ENCODE measurements at regions not wholly inside any gene's neighbourhood (a gene's known extent, or its start where the extent isn't known, plus 50 kb on each side); places are given as distances from the start of the nearest gene placed in this dataset.

DNA sequence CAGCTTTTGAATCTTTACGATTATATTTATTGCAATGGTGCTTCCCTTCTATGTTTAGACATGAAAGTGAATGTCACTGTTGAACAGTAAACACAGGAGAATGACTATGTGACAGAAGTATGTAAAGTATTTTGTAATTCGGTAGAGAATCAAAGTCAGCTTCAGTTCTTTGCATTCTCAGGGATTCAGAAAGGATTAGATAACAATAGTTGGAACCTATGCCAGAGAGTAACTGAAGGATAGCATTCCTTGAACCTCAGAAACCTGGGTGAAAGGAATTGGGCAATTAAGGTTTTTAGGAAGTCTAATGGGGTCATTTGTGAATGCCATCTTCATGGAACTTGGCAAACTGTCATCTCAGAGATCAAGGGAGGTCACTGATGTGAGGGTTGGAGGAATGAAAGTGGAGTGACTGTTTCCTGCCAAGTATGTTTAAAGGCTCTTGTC, 305.3 kb upstream of the DDHD1 start (continued):
- TF ChIP-seq, protein P1, sequence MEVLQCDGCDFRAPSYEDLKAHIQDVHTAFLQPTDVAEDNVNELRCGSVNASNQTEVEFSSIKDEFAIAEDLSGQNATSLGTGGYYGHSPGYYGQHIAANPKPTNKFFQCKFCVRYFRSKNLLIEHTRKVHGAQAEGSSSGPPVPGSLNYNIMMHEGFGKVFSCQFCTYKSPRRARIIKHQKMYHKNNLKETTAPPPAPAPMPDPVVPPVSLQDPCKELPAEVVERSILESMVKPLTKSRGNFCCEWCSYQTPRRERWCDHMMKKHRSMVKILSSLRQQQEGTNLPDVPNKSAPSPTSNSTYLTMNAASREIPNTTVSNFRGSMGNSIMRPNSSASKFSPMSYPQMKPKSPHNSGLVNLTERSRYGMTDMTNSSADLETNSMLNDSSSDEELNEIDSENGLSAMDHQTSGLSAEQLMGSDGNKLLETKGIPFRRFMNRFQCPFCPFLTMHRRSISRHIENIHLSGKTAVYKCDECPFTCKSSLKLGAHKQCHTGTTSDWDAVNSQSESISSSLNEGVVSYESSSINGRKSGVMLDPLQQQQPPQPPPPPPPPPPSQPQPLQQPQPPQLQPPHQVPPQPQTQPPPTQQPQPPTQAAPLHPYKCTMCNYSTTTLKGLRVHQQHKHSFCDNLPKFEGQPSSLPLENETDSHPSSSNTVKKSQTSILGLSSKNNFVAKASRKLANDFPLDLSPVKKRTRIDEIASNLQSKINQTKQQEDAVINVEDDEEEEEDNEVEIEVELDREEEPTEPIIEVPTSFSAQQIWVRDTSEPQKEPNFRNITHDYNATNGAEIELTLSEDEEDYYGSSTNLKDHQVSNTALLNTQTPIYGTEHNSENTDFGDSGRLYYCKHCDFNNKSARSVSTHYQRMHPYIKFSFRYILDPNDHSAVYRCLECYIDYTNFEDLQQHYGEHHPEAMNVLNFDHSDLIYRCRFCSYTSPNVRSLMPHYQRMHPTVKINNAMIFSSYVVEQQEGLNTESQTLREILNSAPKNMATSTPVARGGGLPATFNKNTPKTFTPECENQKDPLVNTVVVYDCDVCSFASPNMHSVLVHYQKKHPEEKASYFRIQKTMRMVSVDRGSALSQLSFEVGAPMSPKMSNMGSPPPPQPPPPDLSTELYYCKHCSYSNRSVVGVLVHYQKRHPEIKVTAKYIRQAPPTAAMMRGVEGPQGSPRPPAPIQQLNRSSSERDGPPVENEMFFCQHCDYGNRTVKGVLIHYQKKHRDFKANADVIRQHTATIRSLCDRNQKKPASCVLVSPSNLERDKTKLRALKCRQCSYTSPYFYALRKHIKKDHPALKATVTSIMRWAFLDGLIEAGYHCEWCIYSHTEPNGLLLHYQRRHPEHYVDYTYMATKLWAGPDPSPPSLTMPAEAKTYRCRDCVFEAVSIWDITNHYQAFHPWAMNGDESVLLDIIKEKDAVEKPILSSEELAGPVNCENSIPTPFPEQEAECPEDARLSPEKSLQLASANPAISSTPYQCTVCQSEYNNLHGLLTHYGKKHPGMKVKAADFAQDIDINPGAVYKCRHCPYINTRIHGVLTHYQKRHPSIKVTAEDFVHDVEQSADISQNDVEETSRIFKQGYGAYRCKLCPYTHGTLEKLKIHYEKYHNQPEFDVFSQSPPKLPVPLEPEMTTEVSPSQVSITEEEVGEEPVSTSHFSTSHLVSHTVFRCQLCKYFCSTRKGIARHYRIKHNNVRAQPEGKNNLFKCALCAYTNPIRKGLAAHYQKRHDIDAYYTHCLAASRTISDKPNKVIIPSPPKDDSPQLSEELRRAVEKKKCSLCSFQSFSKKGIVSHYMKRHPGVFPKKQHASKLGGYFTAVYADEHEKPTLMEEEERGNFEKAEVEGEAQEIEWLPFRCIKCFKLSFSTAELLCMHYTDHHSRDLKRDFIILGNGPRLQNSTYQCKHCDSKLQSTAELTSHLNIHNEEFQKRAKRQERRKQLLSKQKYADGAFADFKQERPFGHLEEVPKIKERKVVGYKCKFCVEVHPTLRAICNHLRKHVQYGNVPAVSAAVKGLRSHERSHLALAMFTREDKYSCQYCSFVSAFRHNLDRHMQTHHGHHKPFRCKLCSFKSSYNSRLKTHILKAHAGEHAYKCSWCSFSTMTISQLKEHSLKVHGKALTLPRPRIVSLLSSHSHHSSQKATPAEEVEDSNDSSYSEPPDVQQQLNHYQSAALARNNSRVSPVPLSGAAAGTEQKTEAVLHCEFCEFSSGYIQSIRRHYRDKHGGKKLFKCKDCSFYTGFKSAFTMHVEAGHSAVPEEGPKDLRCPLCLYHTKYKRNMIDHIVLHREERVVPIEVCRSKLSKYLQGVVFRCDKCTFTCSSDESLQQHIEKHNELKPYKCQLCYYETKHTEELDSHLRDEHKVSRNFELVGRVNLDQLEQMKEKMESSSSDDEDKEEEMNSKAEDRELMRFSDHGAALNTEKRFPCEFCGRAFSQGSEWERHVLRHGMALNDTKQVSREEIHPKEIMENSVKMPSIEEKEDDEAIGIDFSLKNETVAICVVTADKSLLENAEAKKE (CRISPR knock-in tag; IDR thresholded peaks at IDR 0.05): no peak
- no peak for TF ChIP-seq STAT1 (IDR thresholded peaks at IDR 0.05; ENCODE audit: unreplicated experiment)
- TF ChIP-seq, protein P2, sequence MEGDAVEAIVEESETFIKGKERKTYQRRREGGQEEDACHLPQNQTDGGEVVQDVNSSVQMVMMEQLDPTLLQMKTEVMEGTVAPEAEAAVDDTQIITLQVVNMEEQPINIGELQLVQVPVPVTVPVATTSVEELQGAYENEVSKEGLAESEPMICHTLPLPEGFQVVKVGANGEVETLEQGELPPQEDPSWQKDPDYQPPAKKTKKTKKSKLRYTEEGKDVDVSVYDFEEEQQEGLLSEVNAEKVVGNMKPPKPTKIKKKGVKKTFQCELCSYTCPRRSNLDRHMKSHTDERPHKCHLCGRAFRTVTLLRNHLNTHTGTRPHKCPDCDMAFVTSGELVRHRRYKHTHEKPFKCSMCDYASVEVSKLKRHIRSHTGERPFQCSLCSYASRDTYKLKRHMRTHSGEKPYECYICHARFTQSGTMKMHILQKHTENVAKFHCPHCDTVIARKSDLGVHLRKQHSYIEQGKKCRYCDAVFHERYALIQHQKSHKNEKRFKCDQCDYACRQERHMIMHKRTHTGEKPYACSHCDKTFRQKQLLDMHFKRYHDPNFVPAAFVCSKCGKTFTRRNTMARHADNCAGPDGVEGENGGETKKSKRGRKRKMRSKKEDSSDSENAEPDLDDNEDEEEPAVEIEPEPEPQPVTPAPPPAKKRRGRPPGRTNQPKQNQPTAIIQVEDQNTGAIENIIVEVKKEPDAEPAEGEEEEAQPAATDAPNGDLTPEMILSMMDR (conservative IDR thresholded peaks at IDR 0.05; ENCODE audit: low read depth in 2 of 2): no peak

DNA sequence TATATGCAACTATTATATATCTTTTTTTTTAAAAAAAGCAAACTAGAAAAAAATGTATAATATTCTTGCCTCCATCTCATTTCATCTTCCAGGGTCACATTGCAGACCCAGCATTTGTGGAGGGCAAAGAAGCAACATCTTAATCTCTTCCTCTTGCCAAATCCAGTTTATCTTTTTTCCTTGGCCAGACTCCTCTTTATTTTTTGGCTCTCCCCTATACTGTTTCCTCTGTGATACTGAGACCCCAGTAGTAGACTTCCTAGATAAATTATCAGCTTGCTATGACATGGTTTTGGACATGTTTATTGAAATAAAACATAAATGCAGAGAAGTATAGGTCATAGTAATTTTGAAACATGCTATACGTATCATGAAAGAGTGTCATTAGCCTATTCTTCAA, 303.8 kb upstream of the DDHD1 start:
- H3K27ac Mint-ChIP-seq: no peak overlapping the region
- TF ChIP-seq, protein P1 (CRISPR knock-in tag; IDR thresholded peaks at IDR 0.05): no peak
- no peak for TF ChIP-seq JUNB (IDR thresholded peaks at IDR 0.05; ENCODE audit: unreplicated experiment)
- TF ChIP-seq, protein P3, sequence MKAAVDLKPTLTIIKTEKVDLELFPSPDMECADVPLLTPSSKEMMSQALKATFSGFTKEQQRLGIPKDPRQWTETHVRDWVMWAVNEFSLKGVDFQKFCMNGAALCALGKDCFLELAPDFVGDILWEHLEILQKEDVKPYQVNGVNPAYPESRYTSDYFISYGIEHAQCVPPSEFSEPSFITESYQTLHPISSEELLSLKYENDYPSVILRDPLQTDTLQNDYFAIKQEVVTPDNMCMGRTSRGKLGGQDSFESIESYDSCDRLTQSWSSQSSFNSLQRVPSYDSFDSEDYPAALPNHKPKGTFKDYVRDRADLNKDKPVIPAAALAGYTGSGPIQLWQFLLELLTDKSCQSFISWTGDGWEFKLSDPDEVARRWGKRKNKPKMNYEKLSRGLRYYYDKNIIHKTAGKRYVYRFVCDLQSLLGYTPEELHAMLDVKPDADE (IDR thresholded peaks at IDR 0.05): no peak
- no peak for TF ChIP-seq EZH2 (IDR thresholded peaks at IDR 0.05; ENCODE audit: low read depth, unreplicated experiment)
- no peak for TF ChIP-seq STAT1 (IDR thresholded peaks at IDR 0.05; ENCODE audit: unreplicated experiment)

More for the DNA sequence above, 303.8 kb upstream of the DDHD1 start:
- Mint-ChIP-seq H3K4me1 (peaks cover 6% of the 10 kb centered on the region), H3K36me3 (ENCODE audit: low read depth) (no peaks in the 10 kb centered on the region), H3K9me3 (no peaks in the 10 kb centered on the region), H3K4me3 (no peak overlapping the region), H3K27me3 (ENCODE audit: insufficient read depth, low read depth, poor library complexity) (peaks cover 3% of the 10 kb centered on the region)
- H3K4me3 ChIP-seq: no peak overlapping the region
- H2AFZ ChIP-seq: no peak overlapping the region
- DNase-seq (ENCODE audit: low spot score) (no peak), ATAC-seq (no peak)
- H3K27me3 ChIP-seq (ENCODE audit: insufficient read depth): no peaks in the 10 kb centered on the region
- H4K20me1 ChIP-seq (replicated peaks; ENCODE audit: insufficient read depth): no peaks in the 10 kb centered on the region
- no peaks in the 10 kb centered on the region for H3K79me2 ChIP-seq (replicated peaks; ENCODE audit: insufficient read depth)
- H3K36me3 ChIP-seq (ENCODE audit: insufficient read depth): no peaks in the 10 kb centered on the region
- no peaks in the 10 kb centered on the region for H3F3A ChIP-seq (replicated peaks; ENCODE audit: low read depth)
- 0 out of 2 replicates have a peak, but pooled peaks cover 3% of the 10 kb centered on the region for H3K4me1 ChIP-seq (ENCODE audit: insufficient read depth)
- H3K4me2 ChIP-seq: no peak overlapping the region
- H3K9me2 ChIP-seq (ENCODE audit: insufficient read depth): peaks cover 4% of the 10 kb centered on the region; the same call in 1 of the 2 replicates
- H3K27ac ChIP-seq (ENCODE audit: low read depth): no peak overlapping the region

All from GM23338 (cell line).